ENCODE measurements at regions not wholly inside any gene's neighbourhood (a gene's known extent, or its start where the extent isn't known, plus 50 kb on each side); places are given as distances from the start of the nearest gene placed in this dataset.
A peak's percentile ranks its signal among the peaks of the same experiment; 100 is the strongest.

DNA sequence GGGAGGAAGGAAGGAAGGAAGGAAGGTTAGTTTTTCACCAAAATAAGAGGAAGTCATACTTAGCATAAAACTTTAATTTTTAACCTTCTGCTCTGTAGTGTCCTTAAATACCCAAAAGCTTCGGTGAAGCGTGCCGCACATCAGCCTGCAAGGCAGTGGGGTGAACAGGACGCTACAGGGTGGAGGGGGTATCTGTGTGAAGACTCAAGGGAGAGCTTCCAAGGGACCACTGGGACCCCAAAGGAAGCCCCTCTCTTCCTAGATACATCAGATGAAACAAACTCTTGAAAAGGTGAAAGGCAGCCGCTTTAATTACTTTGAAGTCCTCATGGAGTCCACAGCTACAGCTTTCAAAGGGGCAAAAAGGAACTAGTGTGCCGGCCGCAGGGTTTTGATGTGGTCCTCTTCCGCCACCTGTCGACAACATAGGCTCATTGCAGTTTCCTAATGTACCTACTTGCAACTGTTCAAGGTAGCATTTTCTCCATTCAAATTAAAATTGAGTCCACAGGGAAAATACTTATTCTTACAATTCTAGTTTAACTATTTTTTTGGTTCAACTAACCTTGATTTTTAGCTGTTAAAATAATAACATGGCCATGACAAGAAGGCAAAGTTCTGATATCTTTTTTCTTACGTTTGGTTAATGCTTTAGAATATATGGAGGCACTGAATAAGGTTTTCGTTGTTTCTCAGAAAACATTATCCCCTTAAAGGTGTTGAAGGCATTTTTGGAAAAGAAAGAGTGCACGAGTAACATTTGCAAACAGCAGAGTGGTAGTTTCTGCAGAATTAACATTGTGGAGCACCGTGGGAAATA is 135.0 kb upstream of the RIPOR2 start:
- DNase-seq = peak; percentile 69

DNA sequence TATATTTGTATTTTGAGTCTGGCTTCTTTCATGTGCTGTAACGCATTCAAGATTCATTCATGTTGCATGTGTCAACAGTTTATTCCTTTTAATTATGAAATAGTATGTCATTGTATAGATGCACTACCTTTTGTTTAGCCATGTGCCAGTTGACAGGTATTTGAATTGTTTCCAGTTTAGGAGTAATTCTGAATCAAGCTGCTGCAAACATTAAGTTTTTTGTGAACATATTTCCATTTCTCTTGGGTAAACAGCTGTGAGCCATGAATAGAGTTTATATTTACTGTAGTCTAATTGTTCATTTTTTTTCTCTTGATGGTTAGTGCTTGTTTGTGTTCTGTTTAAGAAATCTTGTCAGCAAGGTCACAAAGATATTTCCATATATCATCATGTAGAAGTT is 142.4 kb upstream of the RIPOR2 start:
- DNase-seq = no peak

DNA sequence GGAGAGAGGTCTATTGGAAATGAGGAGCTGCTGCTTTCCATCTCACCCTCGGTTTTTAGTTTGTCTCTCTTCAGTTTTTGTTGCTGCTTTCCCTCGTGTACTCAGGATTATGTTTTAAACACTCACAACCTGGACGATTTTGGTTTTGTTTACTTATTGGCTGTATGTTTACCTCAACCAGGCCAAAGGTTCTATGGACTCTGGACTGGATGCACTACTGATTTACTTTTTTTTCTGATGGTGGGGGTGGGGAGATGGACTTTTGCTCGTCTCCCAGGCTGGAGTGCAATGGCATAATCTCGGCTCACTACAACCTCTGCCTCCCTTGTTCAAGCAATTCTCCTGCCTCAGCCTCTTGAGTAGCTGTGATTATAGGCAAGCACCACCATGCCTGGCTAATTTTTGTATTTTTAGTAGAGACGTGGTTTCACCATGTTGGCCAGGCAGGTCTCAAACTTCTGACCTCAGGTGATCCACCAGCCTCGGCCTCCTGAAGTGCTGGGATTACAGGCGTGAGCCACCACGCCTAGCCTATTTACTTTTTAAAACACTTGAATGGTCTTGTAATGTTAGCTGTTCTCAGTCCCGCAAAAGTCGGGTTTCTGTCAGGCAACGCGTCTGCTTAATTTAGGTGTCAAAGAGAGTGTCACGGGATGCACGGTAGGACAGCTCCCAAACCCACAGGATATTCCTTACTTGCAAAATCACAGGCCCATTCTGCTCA is 148.2 kb upstream of the RIPOR2 start:
- DNase-seq = no peak

DNA sequence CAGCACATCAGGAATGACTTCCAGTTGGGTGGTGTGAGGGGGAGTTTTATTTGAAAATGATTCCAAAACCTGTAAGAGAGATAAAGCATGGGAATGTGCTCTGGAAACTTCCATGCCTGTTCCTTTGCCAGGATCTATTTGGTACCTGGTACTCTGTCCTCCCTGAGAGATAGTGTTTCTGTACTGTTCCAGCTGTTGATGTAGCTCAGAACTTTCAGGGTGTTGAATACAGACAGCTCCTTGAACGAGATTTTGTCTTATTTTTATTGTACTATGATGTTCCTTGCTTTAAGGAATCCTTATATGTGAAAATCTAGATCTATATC is 148.7 kb upstream of the RIPOR2 start:
- no peak for DNase-seq

DNA sequence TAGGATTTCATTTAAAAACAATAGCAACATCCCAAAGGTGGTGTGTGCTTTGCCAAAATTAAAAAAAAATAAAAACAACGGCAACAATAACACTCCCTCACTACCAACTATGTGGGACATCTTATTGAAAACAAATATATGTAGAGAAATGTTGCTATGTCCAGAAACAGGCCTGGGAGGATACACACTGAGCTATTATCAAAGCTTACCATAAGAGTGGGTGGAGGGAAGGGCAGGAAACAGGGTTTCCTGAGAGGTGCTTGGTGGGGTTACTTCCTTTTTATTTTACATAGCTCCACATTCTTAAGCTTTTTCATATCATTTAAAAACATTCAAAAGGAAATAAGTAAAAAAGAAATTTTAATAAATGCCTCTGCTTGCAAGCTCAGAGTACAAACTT is 150.0 kb upstream of the RIPOR2 start:
- no peak for DNase-seq

DNA sequence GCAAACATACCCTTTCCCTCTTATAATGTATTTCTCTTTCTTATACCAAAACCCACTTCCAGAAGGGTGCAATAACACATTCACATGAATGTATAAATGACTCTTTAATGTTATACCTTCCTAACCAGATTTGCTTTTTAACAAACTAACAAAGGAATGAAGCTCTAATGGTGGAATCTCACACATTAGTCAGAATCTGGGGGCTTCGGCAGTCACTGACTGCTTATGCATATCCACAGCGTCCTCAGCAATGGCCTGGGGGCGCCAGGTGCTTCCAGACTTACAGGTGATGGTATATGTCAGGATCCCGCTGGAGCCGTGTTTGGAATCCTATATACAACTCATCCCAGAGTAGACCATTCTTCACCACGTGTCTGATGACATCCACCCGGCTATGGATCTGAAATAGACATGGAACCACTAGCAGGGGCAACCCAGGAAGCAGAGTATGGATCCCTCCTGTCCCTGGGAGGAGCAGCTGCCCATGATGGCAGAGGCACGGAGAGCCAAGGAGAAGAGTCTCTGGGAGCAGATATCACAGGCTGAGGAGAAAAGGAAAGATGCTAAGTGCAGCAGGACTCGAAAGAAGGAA is 150.8 kb upstream of the RIPOR2 start:
- no peak for DNase-seq

DNA sequence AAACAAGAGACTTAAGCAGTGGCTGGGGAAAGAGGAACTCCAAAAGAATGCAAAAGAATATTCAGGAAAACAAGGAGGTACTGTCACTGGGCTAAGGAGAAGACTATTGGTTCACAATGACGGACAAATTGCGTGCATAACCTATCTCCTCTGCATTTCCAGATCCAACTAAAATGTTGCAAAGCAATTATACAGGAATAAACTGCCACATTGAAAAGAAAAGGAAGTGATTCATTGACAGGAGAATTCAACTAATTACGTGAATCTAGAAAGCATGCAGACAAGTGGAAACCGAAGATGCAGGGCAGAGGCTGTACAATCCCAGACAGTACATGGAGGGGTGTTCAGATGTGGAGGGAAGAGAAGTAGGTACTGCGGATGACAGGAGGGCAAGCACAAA is 152.8 kb upstream of the RIPOR2 start:
- DNase-seq = no peak

DNA sequence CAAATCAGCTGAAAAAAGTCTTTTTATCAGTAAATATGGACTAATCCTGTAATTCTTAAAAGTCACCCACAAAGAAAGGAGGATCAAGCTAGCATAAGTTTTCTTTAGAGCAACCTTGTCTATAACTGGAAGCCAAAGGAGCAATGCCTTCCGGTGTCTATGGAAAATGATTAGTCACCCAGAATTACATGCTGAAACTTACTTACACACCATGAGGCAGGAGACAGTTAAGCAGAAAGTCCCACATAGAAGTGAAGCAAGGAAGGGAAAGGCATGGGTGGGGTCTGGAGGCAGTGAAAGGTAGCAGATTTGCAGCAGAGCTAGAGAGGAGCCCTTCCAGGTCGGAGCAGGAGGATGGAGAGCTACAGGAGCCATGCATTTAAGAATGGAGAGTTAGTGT is 153.7 kb upstream of the RIPOR2 start:
- DNase-seq = no peak

DNA sequence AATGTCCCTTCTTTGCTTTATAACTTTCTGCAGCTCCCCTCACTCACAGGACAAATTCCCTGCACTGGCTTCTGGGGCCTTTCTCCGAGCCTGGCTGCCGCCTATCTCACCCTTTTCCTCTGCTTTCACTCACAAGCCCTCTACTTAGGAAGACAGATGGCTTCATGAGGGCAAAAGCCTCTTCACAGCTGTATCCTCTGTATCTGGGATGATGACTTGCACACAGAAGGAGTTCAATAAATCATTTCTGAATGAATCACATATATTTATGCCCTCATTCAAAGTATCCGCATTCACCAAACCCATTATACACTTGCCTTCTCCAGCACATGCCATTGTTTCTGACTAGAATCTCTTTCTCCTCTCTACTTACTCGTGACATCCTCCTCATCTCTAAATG is 159.0 kb upstream of the RIPOR2 start:
- no peak for DNase-seq

DNA sequence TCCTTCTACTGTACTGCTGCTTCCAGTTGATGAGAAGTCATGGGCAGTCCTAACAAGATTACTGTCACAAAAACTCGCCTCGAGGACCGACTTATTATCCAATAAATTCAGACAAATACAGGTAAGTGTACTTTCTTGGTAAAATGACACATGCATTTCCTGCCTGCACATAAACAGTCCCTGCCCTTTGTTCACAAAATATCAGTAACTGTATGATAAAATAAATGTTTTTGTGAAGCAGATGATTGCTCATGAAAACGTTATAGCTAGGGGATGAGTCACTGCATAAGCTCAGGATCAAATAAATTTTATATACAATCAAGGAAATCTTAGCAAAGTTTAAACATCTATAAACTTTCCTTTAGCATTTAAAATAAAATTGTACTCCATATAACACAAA is 164.5 kb upstream of the RIPOR2 start:
- no peak for DNase-seq

DNA sequence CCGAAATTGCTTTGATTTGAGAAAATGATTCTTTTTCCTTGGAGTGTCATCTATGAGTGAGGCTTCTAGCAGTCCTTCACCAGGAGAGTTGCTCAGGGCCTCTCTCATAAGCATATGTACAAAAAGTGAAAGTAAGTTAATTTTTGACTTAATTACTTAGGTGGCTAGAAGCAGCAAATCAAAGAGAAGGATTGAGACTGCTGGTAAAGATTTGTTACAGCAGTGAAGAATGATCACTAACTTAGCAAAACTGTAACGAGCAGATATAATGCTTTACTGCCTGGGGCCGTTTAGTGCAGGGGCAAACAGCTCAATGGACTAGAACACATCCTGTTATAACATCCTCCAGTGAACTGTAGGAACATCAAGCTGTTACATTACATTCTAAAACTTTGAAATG is 167.8 kb upstream of the RIPOR2 start:
- no peak for DNase-seq

DNA sequence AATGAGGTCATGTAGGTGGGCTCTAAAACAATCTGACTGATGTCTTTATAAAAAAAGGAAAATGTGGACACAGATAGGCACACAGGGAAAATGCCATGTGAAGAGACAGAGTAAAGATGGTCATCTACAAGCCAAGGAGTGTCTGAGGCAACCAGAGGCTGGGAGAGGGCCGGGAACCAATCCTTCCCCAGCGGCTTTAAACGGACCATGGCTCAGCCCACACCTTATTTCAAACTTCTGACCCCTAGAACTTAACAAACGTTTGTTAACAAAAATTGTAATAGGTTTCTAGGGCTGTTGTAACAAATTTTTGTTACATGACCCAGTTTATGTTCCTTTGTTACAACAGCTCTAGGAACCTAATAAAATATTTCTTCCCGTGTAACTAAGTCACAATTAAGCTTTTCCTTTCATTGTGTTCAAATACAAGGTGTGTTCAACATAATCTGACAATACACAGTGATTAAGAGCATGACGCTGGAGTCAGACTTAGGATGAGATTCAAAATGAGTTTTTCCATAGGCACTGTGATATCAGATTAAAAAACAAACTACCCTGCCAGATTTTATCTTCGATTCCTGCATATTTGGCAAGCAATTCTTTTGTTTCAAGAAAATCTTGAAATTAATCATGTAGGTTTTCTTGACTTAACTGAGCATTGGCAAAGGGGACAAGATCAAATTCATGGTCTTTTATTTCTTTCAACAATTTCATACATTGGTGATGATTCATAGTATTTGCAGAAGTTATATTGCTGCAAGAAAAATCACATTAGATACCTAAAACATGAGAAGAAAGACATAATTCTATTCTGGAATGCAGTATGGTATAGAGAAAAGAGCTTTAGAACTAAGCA is 169.5 kb upstream of the RIPOR2 start:
- DNase-seq = no peak

DNA sequence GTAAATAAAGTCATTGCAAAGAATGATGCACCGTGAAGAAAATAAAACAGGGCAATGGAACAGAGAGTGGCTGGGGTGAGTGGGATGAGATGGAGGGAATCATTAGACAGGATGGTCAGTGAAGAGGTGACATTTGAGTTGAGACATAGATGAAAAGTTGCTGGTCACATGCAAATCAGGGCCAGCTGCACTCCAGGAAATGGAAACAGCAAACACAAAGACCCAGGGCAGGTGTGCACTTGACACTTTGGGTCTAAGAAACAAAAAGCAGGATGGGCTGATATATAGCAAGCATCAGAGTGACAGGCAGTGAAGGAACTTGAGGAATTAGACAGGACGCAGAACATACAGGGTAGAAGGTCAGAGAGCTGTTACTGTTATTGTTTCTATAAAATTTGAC is 171.5 kb upstream of the RIPOR2 start:
- DNase-seq = no peak

DNA sequence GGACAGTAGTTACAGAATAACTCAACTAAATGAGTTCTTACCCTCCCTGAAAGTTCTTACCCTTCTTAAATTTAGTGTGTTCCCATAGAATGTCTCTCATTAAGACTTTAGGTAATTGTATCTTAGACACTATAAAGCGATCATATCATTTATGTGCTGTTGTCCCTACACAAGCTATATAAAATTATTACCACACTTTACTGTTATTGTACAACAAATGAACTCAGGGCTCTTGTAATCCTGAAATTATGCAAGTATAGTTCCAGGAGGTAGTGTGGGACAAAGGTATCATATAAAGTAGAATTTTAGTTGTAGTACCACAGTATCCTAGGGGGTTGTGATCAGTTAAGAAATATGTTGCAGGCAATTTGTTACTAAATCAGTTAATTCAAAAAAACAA is 167.4 kb upstream of the CARMIL1 start:
- no peak for DNase-seq

DNA sequence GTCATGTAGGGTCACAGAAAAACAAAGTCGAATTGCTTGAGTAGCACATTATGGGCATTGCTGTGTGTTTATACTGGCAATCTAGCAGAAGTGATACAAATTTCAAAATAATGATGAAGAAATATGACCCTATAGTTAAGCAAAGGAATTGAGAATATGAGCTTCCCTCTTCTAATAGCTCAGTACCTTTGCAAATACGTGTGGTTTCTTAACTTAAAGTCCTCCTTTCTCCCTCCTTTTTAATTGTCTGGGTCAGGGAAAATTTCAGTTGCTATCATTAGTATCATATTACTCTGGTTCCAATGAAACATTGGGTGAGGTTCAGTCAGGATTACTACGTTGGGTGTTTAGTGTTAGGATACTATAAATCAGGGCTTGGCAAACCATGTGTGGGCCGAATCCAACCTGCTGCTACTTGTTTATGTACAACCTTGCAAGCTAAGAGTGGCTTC is 166.8 kb upstream of the CARMIL1 start:
- no peak for DNase-seq

DNA sequence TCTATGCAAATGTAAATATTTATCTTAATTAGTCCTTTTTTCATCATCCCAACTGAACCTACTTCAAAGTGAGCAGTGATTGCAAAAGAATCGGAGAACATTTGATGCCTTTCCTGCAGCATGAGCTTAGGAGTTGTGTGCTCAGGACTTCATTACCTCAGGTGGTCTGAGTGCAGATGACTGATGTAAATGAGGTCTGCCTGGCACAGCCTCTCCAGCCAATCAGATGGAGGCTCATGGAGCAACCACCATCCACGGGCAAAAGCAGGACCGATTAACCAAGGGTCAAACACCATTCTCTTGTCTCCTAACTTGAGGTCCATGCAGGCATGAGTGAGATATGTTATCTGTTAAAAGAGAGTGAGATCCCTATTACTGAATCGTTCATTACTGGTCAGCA is 165.7 kb upstream of the CARMIL1 start:
- no peak for DNase-seq

DNA sequence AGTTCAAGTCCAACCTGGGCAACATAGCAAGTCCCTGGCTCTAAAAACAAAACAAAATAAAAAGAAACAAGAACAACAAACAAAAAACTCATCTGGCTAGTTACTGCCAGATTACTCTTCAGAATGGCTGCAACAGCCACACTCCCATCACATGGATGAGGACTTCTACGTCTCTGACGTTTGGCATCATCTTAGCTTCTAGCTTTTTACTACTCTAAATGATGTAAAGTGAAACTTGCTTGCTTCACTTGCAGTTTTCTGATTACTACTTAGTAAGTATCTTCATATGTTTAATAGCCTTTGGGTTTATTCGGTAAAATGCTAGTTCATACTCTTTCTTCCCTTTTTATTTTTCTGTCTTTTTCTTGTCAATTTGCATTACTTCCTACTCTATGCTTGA is 161.1 kb upstream of the CARMIL1 start:
- no peak for DNase-seq

DNA sequence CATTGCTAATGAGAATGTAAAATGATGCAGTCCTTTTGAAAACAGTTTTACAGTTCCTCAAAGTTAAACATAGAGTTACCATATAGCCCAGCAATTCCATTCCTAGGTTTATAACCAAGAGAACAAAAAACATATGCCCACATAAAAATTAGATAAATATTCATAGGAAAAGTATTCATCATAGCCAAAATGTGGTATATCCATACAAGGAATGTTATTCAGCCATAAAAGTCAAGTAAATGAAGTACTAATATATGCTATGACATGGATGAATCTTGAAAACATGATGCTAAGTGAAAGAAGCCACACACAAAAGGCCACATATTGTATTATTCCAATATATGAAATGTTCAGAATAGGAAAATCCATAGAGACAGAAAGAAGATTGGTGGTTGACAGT is 158.0 kb upstream of the CARMIL1 start:
- DNase-seq = no peak

DNA sequence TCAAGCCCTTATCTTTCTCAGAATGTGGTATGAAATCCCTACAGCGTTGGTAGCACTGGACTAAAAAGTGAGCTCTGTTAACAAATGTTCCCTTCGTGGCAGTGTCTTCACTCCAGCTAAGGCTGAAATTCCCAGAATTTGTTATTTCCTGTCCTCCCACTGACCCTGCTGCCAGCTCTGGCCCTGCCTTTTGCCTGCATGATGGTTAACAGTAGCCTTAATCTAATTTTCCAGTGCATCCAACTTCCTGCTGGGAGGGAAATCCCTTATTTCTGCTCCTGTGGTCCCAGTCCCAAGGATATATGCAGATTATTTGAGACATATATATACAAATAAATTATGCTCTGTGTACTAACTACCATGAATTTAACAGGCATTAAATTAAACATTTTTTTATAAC is 157.2 kb upstream of the CARMIL1 start:
- DNase-seq = no peak

DNA sequence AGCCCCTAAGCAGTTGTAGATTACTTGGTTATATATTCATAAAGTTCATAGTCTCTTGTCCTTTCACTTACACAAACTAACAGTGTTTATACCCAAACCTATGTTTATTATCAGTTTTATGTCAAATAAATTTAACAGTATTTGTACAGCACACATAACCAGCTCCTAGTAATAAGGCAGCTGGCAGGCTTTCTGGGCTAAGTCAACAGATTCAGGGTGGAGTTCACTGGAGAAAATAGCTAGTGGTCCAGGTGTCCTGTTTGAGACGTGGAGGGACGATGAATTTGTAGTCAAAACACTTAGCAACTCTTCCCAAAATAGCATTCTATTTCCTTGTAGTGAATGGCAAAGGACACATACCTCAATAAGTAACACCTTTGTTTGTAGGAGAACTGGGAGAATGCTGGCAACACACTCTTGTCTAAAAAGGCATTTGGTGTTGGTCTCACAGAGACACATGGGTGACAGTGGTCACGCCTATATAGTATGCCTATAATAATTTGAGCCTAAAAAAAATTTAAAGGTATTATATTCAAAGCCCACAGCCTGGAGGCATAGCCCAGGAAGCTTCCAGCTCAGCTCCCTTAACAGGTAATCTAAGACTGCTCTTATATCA is 156.4 kb upstream of the CARMIL1 start:
- DNase-seq = no peak

DNA sequence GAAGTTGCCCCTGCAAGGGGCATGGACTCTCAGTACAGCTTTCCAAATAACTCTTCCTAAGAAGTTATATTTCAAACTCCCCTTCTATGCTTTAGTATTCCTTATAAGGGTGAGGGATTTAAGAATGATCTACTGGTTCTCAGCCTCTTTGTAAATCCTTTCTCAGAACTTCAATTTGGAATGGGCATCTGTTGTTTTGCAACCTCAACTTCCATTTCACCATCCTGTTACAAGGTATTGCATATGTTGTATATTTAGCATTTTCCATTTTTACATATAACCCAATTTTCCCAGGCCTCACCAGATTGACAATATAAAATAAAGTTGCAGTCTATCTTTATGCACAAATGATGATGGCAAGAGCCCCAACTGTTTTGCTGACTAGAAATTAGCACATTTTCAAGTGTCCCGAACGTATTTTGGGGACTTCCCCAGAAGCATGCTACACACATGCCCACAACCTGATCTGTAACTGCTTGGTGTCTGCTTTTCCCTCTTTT is 154.9 kb upstream of the CARMIL1 start:
- no peak for DNase-seq

DNA sequence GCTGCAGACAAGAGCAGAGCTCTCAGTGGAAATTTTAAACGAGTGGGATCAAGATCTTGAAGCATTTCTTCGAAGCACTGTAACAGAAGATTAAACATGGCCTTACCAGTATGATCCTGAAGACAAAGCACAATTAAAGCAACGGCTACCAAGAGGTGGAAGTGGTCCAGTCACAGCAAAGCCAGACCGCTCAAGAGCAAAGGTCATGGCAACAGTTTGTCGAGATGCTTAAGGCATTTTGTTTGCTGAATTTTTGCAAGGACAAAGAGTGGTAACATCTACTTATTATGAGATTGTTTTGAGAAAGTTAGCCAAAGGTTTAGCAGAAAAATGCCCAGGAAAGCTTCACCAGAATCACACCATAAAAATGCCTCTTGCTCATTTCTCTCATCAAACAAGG is 153.4 kb upstream of the CARMIL1 start:
- no peak for DNase-seq

Measured in activated effector memory CD4-positive, alpha-beta T cell treated with Interleukin-2 at 50 U/mL for 16 hours (primary cell).